HFFc6 (cell line): ENCODE measurements at regions not wholly inside any gene's neighbourhood (a gene's known extent, or its start where the extent isn't known, plus 50 kb on each side); places are given as distances from the start of the nearest gene placed in this dataset.

Experiments used
- DNase-seq: peaks from one replicate; pipeline ENCODE4 v3.0.0-alpha.2; 2018
- H3K27ac Mint-ChIP-seq: 2 replicates; pipeline ENCODE4 v1.8.0; 2020; ENCODE audit warnings: mild to moderate bottlenecking, mixed read lengths
- H3K27me3 Mint-ChIP-seq: 2 replicates; pipeline ENCODE4 v1.8.0; 2021; ENCODE audit warnings: mild to moderate bottlenecking, moderate library complexity, mixed read lengths; ENCODE audit not compliant: insufficient read depth
- H3K36me3 Mint-ChIP-seq: 2 replicates; pipeline ENCODE4 v1.8.0; 2021; ENCODE audit warnings: low read depth, mixed read lengths
- H3K4me1 Mint-ChIP-seq: 2 replicates; pipeline ENCODE4 v1.8.0; 2020; ENCODE audit warnings: low read depth, mixed read lengths
- H3K4me3 Mint-ChIP-seq: 2 replicates; pipeline ENCODE4 v1.8.0; 2020; ENCODE audit warnings: mild to moderate bottlenecking, moderate library complexity, mixed read lengths
- H3K9me3 Mint-ChIP-seq: 2 replicates; pipeline ENCODE4 v1.8.0; 2020; ENCODE audit warnings: mild to moderate bottlenecking, mixed read lengths
- CTCF ChIP-seq: fragments of 200-600 bp; sonication (generic); IDR thresholded peaks from 2 replicates; pipeline ENCODE4 v1.5.0; 2021; ENCODE audit warnings: antibody characterized with exemption, mild to moderate bottlenecking

- Mint-ChIP-seq H3K27ac (no peak overlapping the region), H3K36me3 (no peaks in the 10 kb centered on the region), H3K4me1 (no peaks in the 10 kb centered on the region), H3K27me3 (peaks cover 2% of the 10 kb centered on the region), H3K4me3 (no peak overlapping the region), H3K9me3 (no peaks in the 10 kb centered on the region)
- DNase-seq = no peak
- no peak for TF ChIP-seq CTCF
Measured at GRCh38 chr10:60565492-60565891, 175.8 kb upstream of the ANK3 start.

DNA sequence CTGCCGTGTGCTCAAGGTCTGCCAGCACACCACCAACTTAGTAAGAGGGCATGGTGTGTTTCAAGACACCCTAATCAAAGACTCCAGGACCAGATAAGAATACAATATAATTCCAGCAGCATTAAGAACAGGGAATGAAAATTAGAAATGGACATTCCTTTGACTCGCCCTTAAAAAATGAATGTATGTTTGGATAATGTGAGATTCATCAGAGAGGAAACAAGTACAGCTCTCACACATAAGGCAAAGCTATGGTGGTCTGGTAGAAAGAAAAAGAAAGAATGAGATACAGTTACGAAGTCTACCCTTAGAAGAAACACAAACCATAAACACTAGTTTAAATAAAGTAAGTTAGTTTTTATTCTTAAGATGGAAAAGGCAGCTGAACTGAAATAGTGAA is 174.8 kb upstream of the ANK3 start:
- no peak for TF ChIP-seq CTCF
- DNase-seq = no peak
- H3K27ac Mint-ChIP-seq = no peak overlapping the region

GRCh38 chr10:60560451-60560850 is 170.8 kb upstream of the ANK3 start:
- Mint-ChIP-seq H3K36me3 (no peaks in the 10 kb centered on the region), H3K4me3 (no peak overlapping the region), H3K27me3 (peaks cover 9% of the 10 kb centered on the region; the same call in 1 of the 2 replicates), H3K4me1 (no peaks in the 10 kb centered on the region), H3K27ac (no peak overlapping the region), H3K9me3 (no peaks in the 10 kb centered on the region)
- no peak for DNase-seq
- no peak for TF ChIP-seq CTCF

More for the DNA sequence above, 174.8 kb upstream of the ANK3 start:
- Mint-ChIP-seq H3K27me3 (peaks cover 4% of the 10 kb centered on the region; the same call in 1 of the 2 replicates), H3K4me1 (no peaks in the 10 kb centered on the region), H3K9me3 (no peaks in the 10 kb centered on the region), H3K4me3 (no peak overlapping the region), H3K36me3 (no peaks in the 10 kb centered on the region)

DNA sequence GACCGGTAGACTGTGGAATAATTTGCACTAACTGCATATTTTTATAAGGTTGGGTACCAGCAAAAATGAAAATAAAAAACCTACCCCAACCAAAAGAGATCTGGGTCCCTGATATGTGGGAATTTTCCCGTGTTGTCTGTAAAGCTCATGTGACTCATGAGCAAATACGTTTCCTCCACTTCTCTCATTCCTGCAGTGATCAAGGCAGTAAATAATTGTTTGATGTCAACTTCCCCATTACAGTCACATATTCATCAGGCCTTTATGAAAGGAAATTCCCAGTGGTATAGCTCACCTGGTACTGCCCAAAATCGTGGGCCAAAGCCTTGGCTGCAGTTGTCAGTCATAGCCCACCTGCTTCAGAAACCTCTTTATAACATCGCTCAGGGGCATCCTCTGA is 166.0 kb upstream of the ANK3 start:
- Mint-ChIP-seq H3K27me3 (peaks cover 9% of the 10 kb centered on the region; the same call in 1 of the 2 replicates), H3K4me3 (no peak overlapping the region), H3K27ac (no peak overlapping the region), H3K4me1 (no peaks in the 10 kb centered on the region), H3K9me3 (no peaks in the 10 kb centered on the region), H3K36me3 (no peaks in the 10 kb centered on the region)
- DNase-seq = no peak
- TF ChIP-seq CTCF = no peak

- H3K27ac Mint-ChIP-seq = no peak overlapping the region
- TF ChIP-seq CTCF = peak; percentile 49; the same call in 1 of the 2 replicates
- no peaks in the 10 kb centered on the region for H3K27me3 Mint-ChIP-seq
- H3K4me1 Mint-ChIP-seq = no peaks in the 10 kb centered on the region
- no peak for DNase-seq
- no peak overlapping the region for H3K4me3 Mint-ChIP-seq
- H3K36me3 Mint-ChIP-seq = no peaks in the 10 kb centered on the region
- H3K9me3 Mint-ChIP-seq = no peaks in the 10 kb centered on the region
Measured at GRCh38 chr10:60549686-60550085, 160.0 kb upstream of the ANK3 start.

GRCh38 chr10:60542657-60543056 is 153.0 kb upstream of the ANK3 start:
- Mint-ChIP-seq H3K4me1 (no peaks in the 10 kb centered on the region), H3K36me3 (no peaks in the 10 kb centered on the region), H3K9me3 (no peaks in the 10 kb centered on the region), H3K27ac (no peak overlapping the region), H3K4me3 (no peak overlapping the region), H3K27me3 (peaks cover 2% of the 10 kb centered on the region; the same call in 1 of the 2 replicates)
- no peak for TF ChIP-seq CTCF
- no peak for DNase-seq
